ENCODE measurements at regions not wholly inside any gene's neighbourhood (a gene's known extent, or its start where the extent isn't known, plus 50 kb on each side); places are given as distances from the start of the nearest gene placed in this dataset.
"Not testable (repeated sequence)": the region's sequence is repeated elsewhere in the genome, so short reads cannot be mapped to it uniquely, and the experiment has no call there.

DNA sequence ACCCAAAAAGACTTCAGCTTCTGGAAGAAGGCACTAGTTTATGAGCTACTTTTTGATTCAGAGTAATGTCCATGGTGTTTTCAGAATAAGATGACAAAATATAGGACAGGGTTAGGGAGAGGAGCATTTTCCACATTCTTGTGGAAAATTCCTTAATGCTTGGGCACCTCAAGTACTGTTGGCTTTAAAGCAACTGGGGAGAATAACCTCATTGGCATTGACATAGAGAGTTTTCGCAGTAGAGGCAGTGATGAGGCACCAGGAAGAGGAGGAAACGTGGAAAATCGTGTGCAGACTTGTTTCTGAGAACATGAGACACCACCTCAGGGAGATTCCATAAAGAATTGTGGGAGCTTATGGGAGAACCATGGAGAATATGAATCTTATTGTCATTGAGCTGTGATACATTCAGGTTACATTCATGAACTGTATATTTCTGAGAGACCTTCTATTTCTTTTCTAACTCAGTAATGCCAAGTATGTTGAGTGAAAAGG is 929.0 kb upstream of the NRXN1 start:
- no peak for DNase-seq

DNA sequence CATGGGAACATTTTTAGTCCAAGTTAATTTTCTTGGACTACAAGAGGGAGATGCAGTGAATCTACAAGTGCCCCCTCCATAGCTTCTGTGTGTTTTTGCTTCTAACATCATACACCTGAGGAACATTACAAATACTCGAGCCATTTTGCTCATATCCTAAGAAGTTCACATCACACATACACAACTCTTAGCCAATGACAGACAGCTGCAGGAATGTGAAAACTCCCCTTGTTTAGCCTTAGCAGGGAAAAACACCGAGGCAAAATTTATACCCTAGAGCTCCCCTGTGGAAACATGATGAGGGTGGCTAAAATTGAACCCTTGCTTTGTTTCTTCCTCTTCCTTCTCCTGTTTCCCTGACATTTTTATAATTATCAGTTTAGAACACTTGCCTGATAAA is 928.3 kb upstream of the NRXN1 start:
- DNase-seq = no peak

DNA sequence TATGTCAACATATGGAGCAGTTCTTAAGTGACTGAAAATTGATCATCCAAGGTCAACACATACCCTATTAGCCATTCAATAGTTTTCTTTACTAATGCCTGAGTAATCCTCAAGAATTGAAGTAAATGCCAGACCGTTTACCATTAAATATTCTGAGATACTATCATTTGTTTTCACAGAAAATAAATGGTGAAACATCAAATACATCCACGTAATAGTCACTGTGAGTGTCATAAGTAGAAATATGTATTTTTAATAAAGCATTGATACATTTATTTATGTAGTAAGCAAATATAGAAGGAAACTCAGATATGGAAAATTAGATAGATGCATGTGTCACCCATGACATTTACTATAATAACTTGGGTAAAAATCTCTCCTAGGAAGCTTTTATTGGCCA is 927.8 kb upstream of the NRXN1 start:
- no peak for DNase-seq

DNA sequence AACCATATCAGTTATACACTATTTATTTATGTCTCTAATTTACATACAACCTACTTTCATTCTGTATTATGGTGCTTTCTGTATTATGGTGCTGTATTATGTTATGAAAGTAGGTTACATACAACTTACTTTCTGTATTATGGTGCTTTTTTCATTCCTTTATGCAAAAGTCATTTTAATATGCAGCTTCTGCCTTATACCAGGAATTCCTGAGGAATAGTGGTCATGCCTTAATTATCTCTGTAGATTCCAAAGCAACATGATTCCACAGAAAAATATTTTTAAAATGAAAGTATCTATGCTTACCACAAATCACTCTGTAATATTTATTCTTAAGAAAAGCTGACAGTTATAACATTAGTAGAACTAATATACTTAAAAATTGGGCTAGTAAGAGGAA is 922.0 kb upstream of the NRXN1 start:
- DNase-seq = no peak

DNA sequence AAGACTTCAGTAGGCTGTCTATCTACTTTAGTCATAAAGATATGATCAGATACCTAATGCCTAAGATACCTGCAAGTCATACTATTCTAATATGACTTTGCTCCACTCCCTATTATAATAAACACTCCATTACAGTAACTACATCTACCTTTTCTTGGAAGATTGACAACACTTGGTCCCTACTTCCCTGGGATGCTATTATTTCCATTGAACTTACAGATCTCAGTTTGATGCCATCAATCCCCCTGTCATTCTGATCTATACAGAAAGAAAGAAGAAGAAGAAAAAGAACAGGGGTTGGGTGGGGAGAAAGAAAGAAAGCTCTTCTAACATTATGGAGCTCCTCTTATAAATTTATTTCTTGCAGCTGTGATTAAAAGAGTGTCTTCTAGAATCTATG is 889.1 kb upstream of the NRXN1 start:
- no peak for DNase-seq

DNA sequence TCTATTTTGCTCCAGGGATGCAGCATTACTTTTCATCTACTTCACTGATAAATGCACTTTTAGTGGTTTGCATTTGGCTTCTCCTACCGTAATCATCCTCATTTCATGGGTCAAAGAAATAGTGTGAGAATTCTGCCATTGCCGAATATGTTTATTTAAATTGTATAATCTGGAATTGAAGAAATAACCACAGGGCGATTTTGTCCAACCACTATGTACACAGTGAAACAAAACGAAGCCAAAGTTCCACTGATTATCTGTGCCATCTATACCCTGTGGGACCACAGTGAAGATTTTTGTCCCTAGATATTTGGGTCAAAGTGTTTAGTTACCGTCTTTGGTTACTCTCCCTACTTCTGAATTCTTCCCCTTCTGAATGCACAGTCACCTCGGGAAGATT is 888.6 kb upstream of the NRXN1 start:
- DNase-seq = no peak

DNA sequence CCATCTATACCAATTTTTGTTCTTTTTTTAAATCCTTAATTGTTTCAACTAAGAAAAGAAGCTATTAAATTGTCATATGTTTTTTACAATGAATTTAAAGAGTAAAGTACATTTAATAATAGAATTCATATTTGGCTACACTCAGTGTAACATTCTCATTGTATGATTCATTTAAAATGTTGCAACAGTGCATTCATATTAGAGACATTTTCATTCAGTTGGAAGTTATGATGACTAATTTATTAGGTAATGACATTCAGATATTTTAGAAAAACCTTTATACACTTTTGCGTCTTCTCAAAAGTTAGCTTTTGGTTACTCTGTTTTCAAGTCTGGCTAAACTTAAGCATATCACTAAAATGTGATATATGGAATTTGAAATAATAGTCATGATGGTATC is 887.5 kb upstream of the NRXN1 start:
- no peak for DNase-seq

DNA sequence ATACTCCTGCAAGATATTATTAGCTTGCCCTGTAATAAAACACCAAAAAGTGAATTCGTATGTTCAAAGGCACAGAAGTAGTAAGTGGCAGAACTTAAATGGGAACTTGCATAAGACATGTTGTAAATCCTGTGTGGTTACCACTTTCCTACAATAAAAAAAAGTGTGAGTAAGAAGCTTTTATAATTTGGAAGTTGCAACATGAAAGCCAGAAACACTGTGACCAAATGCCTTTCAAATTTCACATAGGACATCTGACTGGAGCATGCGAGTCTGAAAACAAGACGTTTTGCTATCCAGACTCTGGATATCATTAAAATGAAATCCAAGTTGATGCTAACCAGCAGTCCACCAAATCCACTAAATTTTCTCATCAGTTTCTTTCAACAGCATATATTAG is 886.2 kb upstream of the NRXN1 start:
- no peak for DNase-seq

DNA sequence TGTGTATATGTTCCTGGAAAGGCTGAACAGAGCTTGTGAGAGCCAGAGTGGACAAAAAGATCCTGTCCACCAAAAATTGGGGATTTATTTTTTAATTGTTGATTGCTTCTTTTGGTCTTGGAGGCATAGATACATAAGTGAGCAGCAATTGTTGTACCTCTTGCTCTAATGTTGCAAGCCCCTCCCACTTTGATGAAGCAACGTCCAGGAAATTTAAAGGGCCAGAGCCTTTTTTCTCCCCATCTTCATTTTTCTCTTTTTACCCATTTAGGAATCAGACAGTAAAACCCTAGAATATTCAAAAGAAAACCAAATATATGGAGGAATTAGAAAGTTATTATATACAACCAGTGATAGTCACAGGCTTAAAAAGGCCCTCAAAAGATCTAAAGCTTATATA is 871.8 kb upstream of the NRXN1 start:
- no peak for DNase-seq

DNA sequence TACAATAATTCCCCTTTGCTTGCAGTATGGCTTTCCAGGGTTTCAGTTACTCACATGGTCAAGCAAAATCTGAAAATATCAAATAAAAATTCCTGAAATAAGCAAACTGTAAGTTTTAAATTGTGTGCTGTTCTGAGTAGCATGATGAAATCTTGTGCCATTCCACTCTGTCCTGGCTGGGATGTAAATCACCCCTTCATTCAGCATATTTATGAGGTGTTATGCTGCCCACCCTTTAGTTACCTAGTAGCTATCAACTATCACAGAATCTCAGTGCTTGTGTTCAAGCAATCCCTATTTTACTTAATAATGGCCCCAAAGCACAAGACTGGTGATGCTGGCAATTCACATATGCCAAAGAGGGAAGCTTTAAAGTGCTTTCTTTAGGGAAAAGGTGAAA is 867.7 kb upstream of the NRXN1 start:
- DNase-seq = no peak

DNA sequence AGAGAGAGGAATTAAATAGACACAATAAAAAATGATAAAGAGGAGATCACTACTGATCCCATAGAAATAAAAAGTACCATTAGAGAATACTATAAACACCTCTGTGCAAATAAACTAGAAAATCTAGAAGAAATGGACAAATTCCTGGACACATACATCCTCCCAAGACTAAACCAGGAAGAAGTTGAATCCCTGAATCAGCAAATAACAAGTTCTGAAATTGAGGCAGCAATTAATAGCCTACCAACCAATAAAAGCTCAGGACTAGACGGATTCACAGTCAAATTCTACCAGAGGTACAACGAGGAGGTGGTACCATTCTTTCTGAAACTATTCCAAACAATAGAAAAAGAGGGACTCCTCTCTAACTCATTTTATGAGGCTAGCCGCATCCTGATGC is 862.7 kb upstream of the NRXN1 start:
- DNase-seq = not testable (repeated sequence)

DNA sequence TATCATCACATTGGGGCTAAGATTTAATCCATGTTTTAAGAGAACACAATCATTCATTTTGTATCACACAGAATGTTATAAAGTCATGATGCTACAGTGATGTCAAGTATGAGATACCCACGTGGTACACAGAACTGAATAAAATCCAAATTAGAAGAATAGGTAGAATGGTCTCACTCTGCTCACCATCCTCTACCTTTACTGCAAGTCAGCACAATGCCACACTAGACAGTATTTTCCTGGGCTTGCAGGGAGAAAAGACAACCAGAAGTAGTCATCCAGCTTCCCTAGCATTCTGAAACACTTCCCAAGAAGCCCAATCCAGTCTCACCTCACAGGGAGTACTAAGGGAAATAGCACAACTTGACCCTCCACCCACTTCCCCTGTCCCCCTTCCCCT is 856.2 kb upstream of the NRXN1 start:
- no peak for DNase-seq

DNA sequence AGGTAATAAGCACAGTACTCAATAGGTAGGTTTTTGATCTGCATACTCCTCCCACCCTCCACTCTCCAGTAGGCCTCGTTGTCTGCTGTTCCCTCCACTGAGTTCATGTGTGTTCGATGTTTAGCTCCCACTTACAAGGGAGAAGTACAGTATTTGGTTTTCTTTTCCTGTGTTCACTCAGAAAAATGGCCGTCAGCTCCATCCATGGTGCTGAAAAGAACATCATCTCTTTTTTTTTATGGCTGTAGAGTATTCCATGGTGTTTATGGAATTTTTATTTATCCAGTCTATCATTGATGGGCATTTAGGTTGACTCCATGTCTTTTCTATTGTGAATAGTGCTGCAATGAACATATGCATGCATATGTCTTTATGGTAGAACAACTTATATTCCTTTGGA is 849.7 kb upstream of the NRXN1 start:
- no peak for DNase-seq

DNA sequence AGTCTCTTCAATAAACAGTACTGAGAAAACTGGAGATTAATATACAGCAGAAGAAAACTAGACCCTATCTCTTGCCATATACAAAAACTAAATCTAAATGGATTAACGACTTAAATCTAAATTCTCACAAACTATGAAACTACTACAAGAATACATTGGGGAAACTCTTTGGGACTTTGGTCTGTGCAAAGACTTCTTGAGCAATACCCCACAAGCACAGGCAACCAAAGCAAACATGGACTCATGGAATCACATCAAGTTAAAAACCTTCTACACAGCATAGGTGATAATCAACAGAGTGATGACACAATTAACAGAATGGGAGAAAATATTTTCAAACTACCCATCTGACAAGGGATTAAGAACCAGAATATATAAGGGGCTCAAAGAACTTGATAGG is 848.2 kb upstream of the NRXN1 start:
- DNase-seq = no peak

DNA sequence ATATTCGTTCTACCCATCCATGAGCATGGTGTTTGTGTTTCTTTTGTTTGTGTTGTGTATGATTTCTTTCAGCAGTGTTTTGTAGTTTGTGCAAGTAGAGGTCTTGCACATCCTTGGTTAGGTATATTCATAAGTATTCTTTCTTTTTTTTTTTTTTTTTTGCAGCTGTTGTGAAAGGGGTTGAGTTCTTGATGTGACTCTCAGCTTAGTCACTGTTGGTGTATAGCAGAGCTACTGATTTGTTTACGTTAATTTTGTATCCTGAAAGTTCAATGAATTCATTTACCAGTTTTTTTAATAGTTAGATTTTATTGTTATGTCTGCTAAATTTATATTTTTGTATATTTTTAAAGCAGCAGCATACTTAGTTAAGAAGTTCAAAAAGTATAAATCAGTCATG is 834.4 kb upstream of the NRXN1 start:
- DNase-seq = no peak

DNA sequence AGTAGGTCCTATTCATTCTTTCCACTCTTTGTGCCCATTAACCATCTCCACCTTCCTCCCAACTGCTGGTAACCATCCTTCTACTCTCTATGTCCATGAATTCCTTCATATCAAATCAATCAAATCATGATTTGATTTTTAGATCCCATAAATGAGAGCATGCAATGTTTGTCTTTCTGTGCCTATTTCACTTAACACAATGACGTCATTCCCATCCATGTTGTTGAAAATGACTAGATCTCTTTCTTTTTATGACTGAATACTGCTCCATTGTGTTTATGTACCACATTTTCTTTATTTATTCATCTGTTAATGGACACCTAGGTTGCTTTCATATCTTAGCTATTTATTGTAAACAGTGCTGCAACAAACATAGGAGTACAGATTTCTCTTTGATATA is 827.3 kb upstream of the NRXN1 start:
- DNase-seq = no peak

DNA sequence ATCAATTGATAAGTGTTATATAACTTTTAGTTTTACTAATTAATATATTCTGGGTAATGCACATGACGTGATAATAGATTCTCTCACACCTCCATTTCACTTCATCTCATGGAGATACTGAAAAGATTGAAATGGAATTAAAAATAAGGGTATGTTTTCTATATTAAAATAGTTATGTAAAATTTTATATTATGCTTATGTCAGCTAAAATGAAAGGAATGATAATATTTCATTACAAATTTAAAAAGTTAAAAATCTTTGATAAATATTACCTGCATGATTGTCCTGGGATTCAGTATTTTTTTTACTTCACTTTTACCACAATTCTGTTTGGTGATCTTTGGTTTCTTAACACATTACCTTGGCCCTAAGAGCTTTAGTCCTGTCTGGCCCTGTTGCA is 823.8 kb upstream of the NRXN1 start:
- no peak for DNase-seq

DNA sequence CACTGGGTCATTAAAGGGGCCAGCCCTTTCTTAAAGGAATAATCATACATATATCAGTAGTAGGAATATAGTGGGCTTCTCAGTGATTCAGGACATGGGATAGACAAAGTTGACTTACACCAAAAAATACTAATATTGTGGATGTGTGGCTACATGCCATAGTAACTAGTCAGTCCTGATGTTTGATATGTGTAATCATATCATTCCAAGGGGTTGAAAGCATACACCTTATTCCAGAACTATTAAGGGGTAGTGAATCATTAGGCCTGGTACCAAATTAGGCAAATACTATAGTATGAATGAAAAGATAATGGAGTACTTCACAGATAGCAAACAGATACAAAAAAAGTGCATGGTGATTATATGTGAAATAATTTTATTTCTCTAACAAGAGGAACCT is 814.9 kb upstream of the NRXN1 start:
- DNase-seq = no peak

DNA sequence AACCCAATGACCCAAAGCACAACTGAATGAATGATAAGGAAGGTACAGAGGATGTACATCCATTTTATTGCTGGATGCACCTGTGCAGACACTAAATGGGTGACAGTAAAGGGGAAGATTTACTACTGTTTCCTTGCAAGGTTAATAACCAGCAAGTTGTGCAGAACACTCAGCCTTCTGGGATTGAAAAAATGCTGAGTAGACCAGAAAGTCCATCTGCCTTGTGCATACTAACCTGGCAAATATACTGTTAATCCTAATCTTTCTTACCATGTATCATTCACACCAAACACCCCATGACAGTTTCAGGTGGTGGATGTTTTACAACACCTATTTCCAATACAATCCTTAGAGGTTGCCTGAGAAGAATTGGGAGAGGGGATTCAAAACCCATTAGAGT is 814.1 kb upstream of the NRXN1 start:
- no peak for DNase-seq

DNA sequence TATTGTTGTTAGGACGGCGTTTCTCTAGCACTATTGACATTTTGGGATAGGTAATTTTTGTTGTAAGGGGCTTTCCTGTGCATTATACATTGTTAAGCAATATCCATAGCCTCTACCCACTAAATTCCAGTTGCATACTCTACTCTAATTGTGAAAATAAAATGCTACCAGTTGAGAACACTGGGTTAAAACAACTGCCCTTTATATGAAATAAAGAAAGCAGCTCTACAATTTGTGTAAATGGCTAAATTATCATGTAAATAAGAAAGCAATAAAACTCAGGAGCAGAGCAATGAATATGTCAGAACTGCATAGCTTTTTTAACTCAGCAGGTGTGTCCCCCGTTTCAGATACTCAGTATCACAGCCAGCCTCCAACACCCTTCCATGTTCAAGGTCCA is 812.7 kb upstream of the NRXN1 start:
- DNase-seq = no peak

DNA sequence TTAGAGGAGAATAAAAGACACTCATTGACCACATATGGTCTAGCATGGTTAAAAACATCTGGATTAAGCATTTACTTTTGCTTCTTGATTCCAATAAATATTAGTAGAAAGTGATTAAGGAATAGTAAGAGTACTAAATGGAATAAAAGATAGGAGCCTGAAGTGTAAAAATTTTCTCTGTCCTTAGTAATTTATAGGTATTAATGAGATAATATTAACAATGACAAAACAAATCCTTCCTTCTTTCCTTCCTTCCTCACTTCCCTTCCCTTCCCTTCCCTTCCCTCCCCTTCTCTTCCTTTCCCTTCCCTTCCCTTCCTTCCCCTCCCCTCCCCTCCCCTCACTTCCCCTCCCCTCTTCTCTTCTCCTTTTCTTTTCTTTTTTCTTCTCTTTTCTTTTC is 797.5 kb upstream of the NRXN1 start:
- no peak for DNase-seq

DNA sequence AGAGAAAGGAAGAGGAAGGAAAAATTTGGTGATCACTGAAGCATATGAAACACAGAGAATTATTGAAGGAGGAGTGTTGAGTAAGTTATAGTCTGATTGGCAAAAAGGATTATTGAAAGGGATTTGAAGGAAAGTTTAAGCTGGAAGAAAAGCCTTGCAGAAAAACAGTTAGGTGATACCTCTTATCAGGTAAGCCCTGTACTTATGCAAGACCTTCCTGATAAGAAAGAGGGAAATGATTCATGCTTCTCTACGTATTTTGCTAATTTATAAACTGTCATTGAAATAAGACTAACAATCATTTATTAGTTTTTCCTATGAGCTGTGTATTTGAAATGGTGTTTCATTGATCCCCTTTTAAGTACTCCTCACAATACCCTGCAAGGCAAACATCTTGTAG is 793.9 kb upstream of the NRXN1 start:
- DNase-seq = no peak

DNA sequence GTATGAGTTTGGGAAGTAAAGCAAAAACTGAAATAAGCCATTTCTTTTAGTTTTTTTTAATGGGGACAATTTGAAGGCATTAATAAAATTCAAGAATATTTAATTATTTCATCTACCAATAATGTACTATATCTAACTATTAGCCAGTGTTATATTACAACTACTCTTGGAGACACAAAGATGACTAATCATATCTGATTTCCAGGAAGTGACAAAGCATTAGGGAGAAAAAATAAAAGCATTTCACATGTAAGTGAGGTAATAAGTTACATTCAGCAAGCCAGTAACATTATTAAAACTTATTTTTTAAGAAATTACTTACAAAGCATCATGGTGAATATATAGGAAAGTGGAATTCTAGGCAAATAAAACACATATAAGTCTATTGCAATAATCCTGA is 781.3 kb upstream of the NRXN1 start:
- DNase-seq = no peak

DNA sequence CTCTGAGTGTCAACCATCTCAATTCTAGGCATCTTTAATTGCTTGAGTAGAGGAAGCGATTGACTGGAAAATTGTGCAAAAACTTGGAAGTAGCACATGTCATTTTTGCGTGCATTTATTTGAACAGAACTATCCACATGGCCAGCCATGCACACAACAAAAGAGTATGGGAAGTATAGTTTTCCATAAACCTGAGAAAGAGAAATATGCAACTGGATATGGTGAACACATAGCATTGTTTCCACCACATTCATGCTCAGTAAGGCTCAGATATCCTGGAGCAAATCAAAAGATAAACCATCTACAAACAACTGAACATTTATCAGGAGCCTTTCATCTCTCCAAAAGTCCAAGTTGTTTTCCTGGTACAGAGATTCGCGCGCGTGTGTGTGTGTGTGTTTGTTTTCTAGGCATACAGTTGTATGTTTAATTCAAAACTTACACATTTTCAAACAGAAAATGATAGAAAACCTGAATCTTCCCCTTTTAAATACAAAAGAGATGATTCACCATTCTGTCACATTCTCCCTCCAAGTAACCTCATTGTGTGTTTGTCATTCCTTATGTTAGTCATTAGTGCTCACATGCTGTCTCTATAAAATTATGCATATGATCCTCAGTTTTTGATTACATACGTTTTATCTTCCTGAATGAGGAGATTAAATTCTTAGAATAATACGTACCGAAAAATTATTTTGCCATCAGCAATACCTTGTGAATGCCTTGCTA is 780.4 kb upstream of the NRXN1 start:
- no peak for DNase-seq

DNA sequence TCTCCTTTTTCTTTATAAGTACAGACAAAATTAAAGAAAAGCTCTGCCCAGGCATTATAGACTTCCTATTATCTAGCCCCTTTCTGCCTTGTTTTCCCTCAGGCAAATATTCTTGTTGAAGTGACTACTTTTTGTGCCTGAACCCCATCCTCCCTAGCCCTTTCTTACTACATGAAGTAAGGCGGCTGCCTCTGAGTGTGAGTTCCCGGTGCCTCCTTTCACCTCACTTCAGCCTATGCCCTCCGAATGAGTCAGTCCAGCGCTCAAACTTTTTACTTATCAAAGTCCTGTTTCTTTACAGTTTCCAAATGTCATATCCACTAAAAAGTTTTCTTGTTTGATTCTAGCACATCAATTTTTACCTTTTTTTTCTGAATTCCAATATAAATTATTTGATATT is 778.3 kb upstream of the NRXN1 start:
- no peak for DNase-seq

DNA sequence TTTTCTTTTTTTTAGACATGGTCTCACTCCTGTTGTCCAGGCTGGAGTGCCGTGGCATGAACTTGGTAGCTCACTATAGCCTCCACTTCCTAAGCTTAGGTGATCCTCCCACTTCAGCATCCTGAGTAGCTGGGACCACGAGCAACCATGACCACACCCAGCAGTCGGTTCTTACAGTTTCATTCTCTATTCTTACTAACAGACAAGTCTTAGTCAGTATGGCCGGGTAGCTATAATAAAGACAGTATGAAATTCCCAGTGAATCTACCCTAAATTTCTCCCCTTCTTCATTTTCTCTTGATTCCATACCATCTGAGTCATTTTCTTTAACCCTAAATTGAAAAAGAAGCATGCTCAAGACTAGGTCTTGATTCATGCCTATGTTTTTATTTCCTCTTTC is 775.3 kb upstream of the NRXN1 start:
- DNase-seq = no peak

All from right hindlimb (tissue), 1 donor.